ENCODE measurements at regions not wholly inside any gene's neighbourhood (a gene's known extent, or its start where the extent isn't known, plus 50 kb on each side); places are given as distances from the start of the nearest gene placed in this dataset.

DNA sequence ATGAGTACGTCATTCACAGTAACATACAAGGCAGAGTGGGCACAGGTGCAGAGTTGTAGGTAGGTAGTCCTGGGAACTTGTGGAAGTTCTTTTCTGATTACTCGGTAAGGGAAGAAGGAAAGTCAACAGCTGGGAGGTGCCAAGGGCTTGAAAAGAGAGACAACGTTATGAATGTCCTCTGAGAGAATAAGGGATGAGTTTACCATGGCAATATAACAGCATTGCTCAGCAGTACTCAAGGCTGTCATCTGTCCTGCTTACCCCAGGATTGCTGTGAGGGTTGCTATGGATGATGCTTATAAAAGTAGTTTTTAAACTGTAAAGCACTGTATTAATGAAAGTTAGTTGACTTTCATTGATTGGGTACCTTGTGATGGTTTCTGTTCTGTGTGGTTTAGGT lies 369.1 kb upstream of the SGCD start:
- H3K9me3 ChIP-seq (replicated peaks; ENCODE audit: control insufficient read depth, insufficient read depth, low read depth, low read length), result no peaks in the 10 kb centered on the region
- DNase-seq (ENCODE audit: extremely low read depth in 1 of 4, low spot score in 3 of 4), result no peak
- no peaks in the 10 kb centered on the region for H3K4me1 ChIP-seq (replicated peaks in 1 of 2; ENCODE audit: control insufficient read depth in 2 of 2, insufficient read depth in 2 of 2, low read length in 2 of 2)
- no peak for FAIRE-seq
- H3K27me3 ChIP-seq (ENCODE audit: control insufficient read depth in 2 of 2, insufficient read depth in 2 of 2, low read length in 2 of 2), result no peaks in the 10 kb centered on the region
- H3K79me2 ChIP-seq (ENCODE audit: control insufficient read depth, insufficient read depth, low read length), result no peaks in the 10 kb centered on the region
- no peak overlapping the region for H3K27ac ChIP-seq (ENCODE audit: extremely low read depth, low read depth, low read length)
- H2AFZ ChIP-seq (ENCODE audit: low read depth, low read length), result no peak overlapping the region
- H3K4me2 ChIP-seq (ENCODE audit: insufficient read depth, low read length), result no peak overlapping the region
- no TSS peak for BruUV-seq (replicated peaks)
- ATAC-seq, result no peak
- H3K9ac ChIP-seq (ENCODE audit: insufficient read depth in 1 of 2, low read depth in 2 of 2, low read length in 2 of 2), result no peak overlapping the region
- no peaks in the 10 kb centered on the region for H3K36me3 ChIP-seq (ENCODE audit: control insufficient read depth, insufficient read depth, low read length)
- intact Hi-C loops (cut with micrococcal nuclease) (no loop called here), in situ Hi-C loops (cut with MboI) (no loop called here)
- 0% methylated on average over 3 of the region's 3 CpGs for WGBS (ENCODE audit: insufficient coverage, low coverage, missing lambda C conversion rate)
- POLR2A ChIA-PET, result no interaction called here
- no peak for TF ChIP-seq ZNF586 (CRISPR knock-in tag; conservative IDR thresholded peaks at IDR 0.05)
- no peak for TF ChIP-seq ZNF232 (CRISPR knock-in tag; IDR thresholded peaks at IDR 0.05)
- TF ChIP-seq GABPB2 (CRISPR knock-in tag; conservative IDR thresholded peaks at IDR 0.05), result no peak
- TF ChIP-seq CBFA2T3 (IDR thresholded peaks at IDR 0.05), result no peak
- TF ChIP-seq ZNF217 (CRISPR knock-in tag; IDR thresholded peaks at IDR 0.05), result no peak
- no peak for TF ChIP-seq ZNF12 (CRISPR knock-in tag; IDR thresholded peaks at IDR 0.05)
- no peak for TF ChIP-seq MAFF (IDR thresholded peaks at IDR 0.05; ENCODE audit: low read length)
- no peak for TF ChIP-seq ZNF436 (CRISPR knock-in tag; IDR thresholded peaks at IDR 0.05)
- TF ChIP-seq EWSR1 (IDR thresholded peaks at IDR 0.05; ENCODE audit: borderline replicate concordance, low read depth, partially characterized antibody), result no peak
- no peak for TF ChIP-seq NFXL1 (CRISPR knock-in tag; IDR thresholded peaks at IDR 0.05)
- no peak for TF ChIP-seq POU5F1 (IDR thresholded peaks at IDR 0.05; ENCODE audit: borderline replicate concordance, low read depth, low read length, partially characterized antibody)
- TF ChIP-seq BRCA1 (IDR thresholded peaks at IDR 0.05), result no peak
- no peak for TF ChIP-seq BRCA1 (CRISPR knock-in tag; IDR thresholded peaks at IDR 0.05)
- TF ChIP-seq POLR2B (IDR thresholded peaks at IDR 0.05; ENCODE audit: low read depth, partially characterized antibody), result no peak
- TF ChIP-seq FOXJ3 (CRISPR knock-in tag; IDR thresholded peaks at IDR 0.05), result no peak
- TF ChIP-seq JUNB (CRISPR knock-in tag; conservative IDR thresholded peaks at IDR 0.05), result no peak
- no peak for TF ChIP-seq YY1 (IDR thresholded peaks at IDR 0.05; ENCODE audit: borderline replicate concordance in 1 of 3, control insufficient read depth in 1 of 3, extremely low read depth in 1 of 3, insufficient read depth in 3 of 3, insufficient read length in 1 of 3, insufficient replicate concordance in 2 of 3, low read depth in 1 of 3, low read length in 2 of 3)
- no peak for TF ChIP-seq HNRNPL (IDR thresholded peaks at IDR 0.05; ENCODE audit: low read depth, low read length)
- TF ChIP-seq ATF7 (IDR thresholded peaks at IDR 0.05), result no peak
- TF ChIP-seq ZNF583 (CRISPR knock-in tag; IDR thresholded peaks at IDR 0.05), result no peak
- no peak for TF ChIP-seq HMGN3 (IDR thresholded peaks at IDR 0.05; ENCODE audit: borderline replicate concordance, extremely low read depth, insufficient read length, low read depth, low read length)
- H3K9me1 ChIP-seq (ENCODE audit: control insufficient read depth, insufficient read depth, low read length), result no peaks in the 10 kb centered on the region
- H4K20me1 ChIP-seq (replicated peaks; ENCODE audit: control insufficient read depth, insufficient read depth, low read length), result no peaks in the 10 kb centered on the region
- CTCF ChIA-PET (ENCODE audit: low intra/inter-chr PET ratio), result no interaction called here
- no peak overlapping the region for H3K4me3 ChIP-seq
